HUES6 (cell line): ENCODE measurements at regions not wholly inside any gene's neighbourhood (a gene's known extent, or its start where the extent isn't known, plus 50 kb on each side); places are given as distances from the start of the nearest gene placed in this dataset.
"Not testable (repeated sequence)": the region's sequence is repeated elsewhere in the genome, so short reads cannot be mapped to it uniquely, and the experiment has no call there.

Experiments
- H3K27ac ChIP-seq: 2 replicates; pipeline ENCODE4 v1.7.0; 2013; ENCODE audit warnings: low read depth, mild to moderate bottlenecking, low read length, inconsistent platforms
- H3K27me3 ChIP-seq: 2 replicates; pipeline ENCODE4 v1.6.1; 2013; ENCODE audit warnings: low read length; ENCODE audit not compliant: control insufficient read depth, insufficient read depth
- H3K36me3 ChIP-seq: 2 replicates; pipeline ENCODE4 v1.6.1; 2013; ENCODE audit warnings: low read length; ENCODE audit not compliant: control insufficient read depth, insufficient read depth
- H3K4me1 ChIP-seq: 2 replicates; pipeline ENCODE4 v1.6.1; 2013; ENCODE audit warnings: low read length; ENCODE audit not compliant: control insufficient read depth, insufficient read depth
- H3K4me3 ChIP-seq: 2 replicates; pipeline ENCODE4 v1.5.1; 2013; ENCODE audit warnings: low read depth, low read length
- H3K9ac ChIP-seq: one replicate; pipeline ENCODE4 v1.6.1; 2013; ENCODE audit warnings: mild to moderate bottlenecking, low read length
- H3K9me3 ChIP-seq: 2 replicates; pipeline ENCODE4 v1.6.1; 2013; ENCODE audit warnings: low read depth, low read length; ENCODE audit not compliant: control insufficient read depth, insufficient read depth

DNA sequence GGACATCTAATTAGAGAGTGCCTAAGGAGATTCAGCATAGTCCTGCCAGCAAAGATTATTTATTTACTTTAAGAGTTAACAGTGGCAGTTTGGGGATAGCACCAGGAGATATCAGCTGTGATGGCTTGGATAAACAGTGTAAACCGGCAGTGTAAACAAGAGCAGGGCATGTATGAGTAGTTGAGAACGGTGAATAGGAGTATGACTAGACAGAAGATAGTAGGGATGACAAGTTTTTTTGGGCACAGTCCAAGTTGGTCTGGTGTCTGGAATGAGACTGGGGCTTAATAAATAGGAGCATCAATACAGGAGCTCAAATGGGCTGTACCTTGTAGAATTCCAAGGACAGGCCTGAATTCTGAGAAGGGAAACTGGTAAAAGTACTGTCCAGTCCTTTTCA, 123.0 kb upstream of the MDFIC2 start:
- not testable (repeated sequence) for H3K27ac ChIP-seq, H3K9me3 ChIP-seq, H3K4me1 ChIP-seq, H3K4me3 ChIP-seq, H3K9ac ChIP-seq, H3K36me3 ChIP-seq, H3K27me3 ChIP-seq

DNA sequence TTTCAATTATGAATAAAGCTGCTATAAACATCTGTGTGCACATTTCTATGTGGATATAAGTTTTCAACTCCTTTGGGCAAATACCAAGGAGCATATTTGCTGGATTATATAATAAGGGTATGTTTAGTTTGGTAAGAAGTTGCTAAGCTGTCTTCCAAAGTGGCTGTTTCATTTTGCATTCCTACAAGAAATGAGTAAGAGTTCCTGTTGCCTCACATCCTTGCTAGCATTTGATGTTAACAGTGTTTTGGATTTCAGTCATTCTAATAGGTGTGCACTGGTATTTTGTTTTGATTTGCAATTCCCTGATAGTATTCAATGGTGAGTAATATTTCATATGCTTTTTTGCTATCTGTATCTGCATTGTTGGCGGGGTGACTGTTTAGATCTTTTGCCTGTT, 120.7 kb upstream of the MDFIC2 start:
- Histone ChIP-seq H3K4me1 (no peaks in the 10 kb centered on the region), H3K27ac (no peak overlapping the region), H3K27me3 (no peaks in the 10 kb centered on the region), H3K36me3 (no peaks in the 10 kb centered on the region), H3K9ac (no peak overlapping the region), H3K4me3 (no peak overlapping the region), H3K9me3 (no peaks in the 10 kb centered on the region; the same call in 1 of the 2 replicates)

DNA sequence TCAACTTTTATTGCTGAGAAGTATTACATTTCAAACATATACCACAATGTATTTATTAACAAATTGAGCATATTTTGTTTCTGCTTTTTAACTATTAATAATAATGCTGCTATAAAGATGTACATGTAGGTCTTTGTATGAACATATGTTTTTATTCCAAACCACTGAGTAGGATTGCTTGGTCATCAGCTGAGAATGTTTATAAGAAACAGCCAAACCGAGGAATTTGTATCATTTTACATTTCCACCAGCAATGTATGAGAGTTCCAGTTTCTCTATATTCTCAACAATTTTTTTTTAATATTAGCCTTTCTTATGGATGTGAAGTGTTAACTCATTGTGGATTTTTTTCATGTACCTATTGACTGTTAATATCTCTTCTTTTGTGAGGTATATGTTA, 119.5 kb upstream of the MDFIC2 start:
- no peaks in the 10 kb centered on the region for H3K36me3 ChIP-seq
- H3K4me3 ChIP-seq = no peak overlapping the region
- no peak overlapping the region for H3K9ac ChIP-seq
- no peaks in the 10 kb centered on the region for H3K27me3 ChIP-seq
- no peak overlapping the region for H3K27ac ChIP-seq
- no peaks in the 10 kb centered on the region; the same call in 1 of the 2 replicates for H3K9me3 ChIP-seq
- H3K4me1 ChIP-seq = no peaks in the 10 kb centered on the region

DNA sequence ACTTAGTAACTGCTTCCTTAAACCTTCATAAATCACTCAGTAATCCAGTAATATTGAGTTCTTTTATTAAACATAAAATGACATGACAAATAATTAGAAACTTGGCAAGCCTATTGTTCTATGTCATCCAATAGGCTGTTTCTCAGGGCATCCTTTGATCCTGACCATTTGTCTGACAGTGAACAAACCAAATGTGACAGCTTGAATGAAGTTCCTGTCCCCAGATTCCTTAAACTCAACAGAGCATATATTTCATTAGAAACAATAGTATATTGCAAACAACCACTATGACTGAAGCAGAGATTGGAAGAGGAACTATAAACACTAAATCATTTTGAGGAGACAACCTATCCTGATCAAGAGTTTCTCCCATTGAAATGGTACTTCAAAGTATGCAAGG, 113.6 kb upstream of the MDFIC2 start:
- H3K9ac ChIP-seq = no peak overlapping the region
- no peaks in the 10 kb centered on the region for H3K4me1 ChIP-seq
- H3K36me3 ChIP-seq = no peaks in the 10 kb centered on the region
- H3K27me3 ChIP-seq = no peaks in the 10 kb centered on the region
- H3K27ac ChIP-seq = no peak overlapping the region
- no peak overlapping the region for H3K4me3 ChIP-seq
- no peaks in the 10 kb centered on the region; the same call in 1 of the 2 replicates for H3K9me3 ChIP-seq

DNA sequence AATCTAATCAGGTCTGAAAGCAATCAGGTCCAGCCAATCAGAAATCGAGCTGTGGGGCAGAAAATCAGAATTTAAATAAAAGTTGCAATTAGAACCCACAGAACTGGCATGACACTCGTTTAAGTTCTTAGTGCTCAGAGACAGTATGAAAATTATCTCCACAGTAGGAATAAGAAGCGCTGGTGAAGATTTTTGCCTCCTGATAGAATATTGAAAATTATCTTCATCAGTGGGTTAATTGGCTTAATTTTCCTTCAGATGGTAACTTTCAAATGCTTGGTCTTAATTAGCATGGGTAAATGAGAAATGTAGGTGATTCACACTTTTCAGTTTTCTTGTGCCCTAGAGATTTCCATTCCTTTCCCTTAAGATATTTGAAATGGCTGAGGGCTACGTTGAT, 109.1 kb upstream of the MDFIC2 start:
- no peak overlapping the region for H3K9ac ChIP-seq
- H3K36me3 ChIP-seq = no peaks in the 10 kb centered on the region
- no peaks in the 10 kb centered on the region for H3K9me3 ChIP-seq
- H3K27me3 ChIP-seq = no peaks in the 10 kb centered on the region
- no peak overlapping the region for H3K4me3 ChIP-seq
- H3K27ac ChIP-seq = no peak overlapping the region
- H3K4me1 ChIP-seq = no peaks in the 10 kb centered on the region

DNA sequence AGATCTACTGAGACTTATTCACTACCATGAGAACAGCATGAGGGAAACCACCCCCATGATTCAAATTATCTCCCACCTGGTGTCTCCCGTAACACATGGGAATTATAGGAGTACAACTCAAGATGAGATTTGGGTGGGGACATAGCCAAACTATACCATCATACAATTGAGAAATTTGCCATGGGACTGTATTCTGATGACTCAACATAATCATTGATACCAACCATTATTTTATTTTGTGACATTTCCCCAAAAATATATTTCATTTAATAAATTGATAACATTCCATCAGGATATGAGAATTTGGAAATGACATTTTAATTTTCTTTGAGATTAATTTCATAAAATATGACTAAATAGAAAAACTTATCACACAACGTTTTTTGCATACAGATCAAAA, 96.6 kb upstream of the MDFIC2 start:
- Histone ChIP-seq H3K36me3 (no peaks in the 10 kb centered on the region), H3K27ac (no peak overlapping the region), H3K9ac (no peak overlapping the region), H3K4me1 (no peaks in the 10 kb centered on the region), H3K27me3 (no peaks in the 10 kb centered on the region), H3K9me3 (no peaks in the 10 kb centered on the region), H3K4me3 (no peak overlapping the region)

DNA sequence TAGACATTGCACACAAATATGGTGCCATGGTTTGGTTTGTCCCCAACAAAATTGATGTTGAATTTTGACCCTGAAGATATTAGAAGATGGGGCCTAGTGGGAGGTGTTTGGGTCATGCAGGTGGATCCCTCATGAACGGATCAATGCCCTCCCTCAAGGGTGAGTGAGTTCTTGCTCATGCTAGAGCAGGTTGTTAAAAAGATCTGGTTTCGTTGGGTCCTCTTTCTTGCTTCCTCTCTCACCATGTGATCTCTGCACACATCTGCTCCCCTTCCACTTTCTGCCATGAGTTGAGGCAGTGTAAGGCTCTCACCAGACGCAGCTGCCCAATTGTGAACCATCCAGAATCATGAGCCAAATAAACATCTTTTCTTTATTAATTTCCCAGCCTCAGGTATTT, 87.8 kb upstream of the MDFIC2 start:
- no peak overlapping the region for H3K4me3 ChIP-seq
- no peaks in the 10 kb centered on the region for H3K9me3 ChIP-seq
- no peaks in the 10 kb centered on the region for H3K4me1 ChIP-seq
- no peak overlapping the region for H3K27ac ChIP-seq
- H3K36me3 ChIP-seq = no peaks in the 10 kb centered on the region
- no peaks in the 10 kb centered on the region for H3K27me3 ChIP-seq
- no peak overlapping the region for H3K9ac ChIP-seq

DNA sequence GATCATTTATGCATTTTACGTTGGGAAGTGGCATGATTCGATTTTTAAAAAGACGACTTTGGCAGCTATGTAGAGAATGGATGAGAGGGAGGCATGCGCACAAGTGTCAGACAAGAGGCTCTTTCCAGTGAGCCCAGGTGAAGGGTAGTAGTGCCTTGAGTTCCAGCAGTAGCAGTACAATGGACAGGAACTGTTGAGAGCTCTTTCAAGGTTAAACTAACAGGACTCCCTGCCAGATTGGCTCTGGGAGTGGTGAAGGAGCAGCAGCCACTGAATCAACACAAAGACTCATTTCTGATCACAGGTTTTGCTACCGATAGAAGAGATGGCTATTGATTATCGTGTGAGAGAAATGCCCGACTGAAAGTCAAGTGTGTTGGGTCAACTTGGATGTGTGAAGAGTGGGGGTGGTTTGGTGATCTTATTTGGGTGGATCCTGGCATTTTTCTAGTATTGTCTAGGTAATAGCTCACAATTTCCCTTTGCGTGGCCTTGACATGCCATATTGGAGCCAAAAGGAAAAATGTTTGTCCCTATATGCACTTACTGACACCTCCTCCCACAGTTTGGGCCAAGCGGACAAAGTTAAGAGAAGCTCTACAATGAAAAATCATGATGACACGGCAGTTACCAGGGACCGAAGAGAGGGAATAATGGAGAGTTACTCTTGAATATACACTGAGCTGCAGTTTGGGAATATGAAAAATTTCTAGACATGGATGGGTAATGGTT, 81.6 kb upstream of the MDFIC2 start:
- Histone ChIP-seq H3K36me3 (no peaks in the 10 kb centered on the region), H3K9ac (no peak overlapping the region), H3K4me3 (no peak overlapping the region), H3K9me3 (peaks cover 3% of the 10 kb centered on the region; the same call in 1 of the 2 replicates), H3K4me1 (no peaks in the 10 kb centered on the region), H3K27ac (no peak overlapping the region), H3K27me3 (no peaks in the 10 kb centered on the region)

DNA sequence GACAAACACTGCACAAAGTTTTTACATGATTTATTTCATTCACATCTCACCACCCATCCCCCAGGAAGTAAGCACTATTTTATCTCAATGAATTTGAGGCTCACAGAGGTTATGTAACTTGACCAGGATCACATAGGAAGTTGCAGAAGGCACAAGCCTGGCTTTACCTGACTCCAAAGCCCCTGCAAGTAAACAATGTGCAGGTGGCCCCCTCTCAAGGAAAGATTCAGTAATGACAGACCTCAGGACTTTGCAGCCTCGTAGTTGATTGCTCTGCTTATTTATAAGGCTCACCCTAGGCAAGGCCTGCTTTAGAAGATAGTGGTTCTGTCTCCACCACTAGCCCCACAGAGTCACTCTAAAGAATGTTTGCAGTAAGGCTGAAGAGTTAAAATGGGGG, 79.8 kb upstream of the MDFIC2 start:
- Histone ChIP-seq H3K27me3 (no peaks in the 10 kb centered on the region), H3K27ac (no peak overlapping the region), H3K9ac (no peak overlapping the region), H3K36me3 (no peaks in the 10 kb centered on the region), H3K4me1 (no peaks in the 10 kb centered on the region), H3K9me3 (peaks cover 8% of the 10 kb centered on the region), H3K4me3 (no peak overlapping the region)

DNA sequence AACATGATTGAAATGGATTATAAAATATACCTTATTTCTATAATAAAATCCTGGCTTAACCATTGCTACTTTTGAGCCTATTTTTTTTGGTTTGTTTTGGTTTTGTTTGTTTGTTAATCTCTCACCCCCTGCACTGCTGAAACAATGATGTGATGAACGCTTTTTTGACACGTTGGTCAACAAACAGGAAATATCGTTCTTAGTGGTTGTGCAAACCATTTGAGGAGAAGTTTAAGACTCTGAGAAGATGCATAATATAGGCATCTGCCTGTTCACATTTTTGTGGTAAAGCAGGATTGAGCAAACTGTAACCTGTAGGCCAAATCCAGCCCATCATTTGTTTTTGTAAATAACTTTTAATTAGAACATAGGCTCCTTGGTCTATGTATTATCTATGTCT, 75.5 kb upstream of the MDFIC2 start:
- no peak overlapping the region for H3K4me3 ChIP-seq
- no peak overlapping the region for H3K27ac ChIP-seq
- H3K9me3 ChIP-seq = peaks cover 8% of the 10 kb centered on the region
- H3K9ac ChIP-seq = no peak overlapping the region
- no peaks in the 10 kb centered on the region for H3K36me3 ChIP-seq
- peaks cover 8% of the 10 kb centered on the region for H3K4me1 ChIP-seq
- H3K27me3 ChIP-seq = no peaks in the 10 kb centered on the region

DNA sequence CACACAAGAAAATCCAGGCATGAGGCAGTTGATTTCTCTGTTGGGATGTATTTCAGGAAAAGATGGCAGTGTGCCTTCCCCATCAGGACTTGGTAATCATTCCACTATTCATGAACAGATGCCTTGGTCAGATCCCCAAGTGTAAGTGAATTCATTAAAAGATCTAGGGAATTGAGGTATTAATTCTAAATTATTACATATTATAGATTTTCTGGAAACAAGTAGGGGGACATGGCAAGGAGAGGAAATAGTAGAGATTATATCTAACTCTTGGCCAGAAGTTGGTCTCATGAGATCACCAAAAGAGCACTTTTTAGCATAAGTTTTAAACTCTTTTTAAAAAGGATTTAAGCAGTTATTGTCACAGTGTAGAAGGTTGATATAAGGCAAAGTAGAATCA, 74.4 kb upstream of the MDFIC2 start:
- Histone ChIP-seq H3K9me3 (peaks cover 8% of the 10 kb centered on the region), H3K27ac (no peak overlapping the region), H3K4me3 (no peak overlapping the region), H3K36me3 (no peaks in the 10 kb centered on the region), H3K9ac (no peak overlapping the region), H3K4me1 (peaks cover 14% of the 10 kb centered on the region), H3K27me3 (no peaks in the 10 kb centered on the region)

DNA sequence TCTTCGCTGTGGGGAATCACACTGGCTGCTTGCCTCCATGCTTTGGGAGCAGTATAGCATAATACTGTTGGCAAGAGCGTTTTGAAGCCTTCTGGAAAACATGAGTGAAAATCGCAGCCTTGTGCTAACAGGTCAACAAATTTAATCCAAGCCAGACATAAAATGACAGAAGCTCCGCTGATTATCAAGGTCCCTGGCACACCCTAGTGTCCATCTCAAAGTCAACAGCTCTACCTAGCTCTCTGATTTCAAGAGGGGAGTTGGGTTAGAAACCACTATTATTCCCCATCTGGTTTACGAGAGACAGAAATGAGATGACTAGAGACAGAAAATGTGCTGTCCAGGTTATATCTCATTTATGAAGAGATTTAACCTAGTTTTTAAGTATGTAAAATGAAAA, 73.6 kb upstream of the MDFIC2 start:
- Histone ChIP-seq H3K36me3 (no peaks in the 10 kb centered on the region), H3K9ac (no peak overlapping the region), H3K27ac (no peak overlapping the region), H3K27me3 (no peaks in the 10 kb centered on the region), H3K4me3 (no peak overlapping the region), H3K4me1 (peaks cover 14% of the 10 kb centered on the region), H3K9me3 (peaks cover 8% of the 10 kb centered on the region)
